WTC11 (cell line): ENCODE measurements at regions not wholly inside any gene's neighbourhood (a gene's known extent, or its start where the extent isn't known, plus 50 kb on each side); places are given as distances from the start of the nearest gene placed in this dataset.

Source experiments
- ATF3 ChIP-seq: sonication (generic); formaldehyde crosslinking; conservative IDR thresholded peaks from 2 replicates; pipeline ENCODE4 v1.8.1; 2022; ENCODE audit warnings: mild to moderate bottlenecking, missing genetic modification reagents
- CREB1 ChIP-seq: sonication (generic); formaldehyde crosslinking; IDR thresholded peaks from 2 replicates; pipeline ENCODE4 v1.8.0; 2023; ENCODE audit warnings: mild to moderate bottlenecking, missing genetic modification reagents
- CREM ChIP-seq: sonication (generic); formaldehyde crosslinking; IDR thresholded peaks from 2 replicates; pipeline ENCODE4 v1.8.1; 2022; ENCODE audit warnings: mild to moderate bottlenecking, missing genetic modification reagents, moderate library complexity
- CTCF ChIP-seq: fragments of 200-600 bp; IDR thresholded peaks from 2 replicates; pipeline ENCODE4 v1.8.0; 2022; ENCODE audit warnings: antibody characterized with exemption
- ETV6 ChIP-seq: sonication (generic); formaldehyde crosslinking; IDR thresholded peaks from 2 replicates; pipeline ENCODE4 v1.8.1; 2022; ENCODE audit warnings: mild to moderate bottlenecking, missing genetic modification reagents
- FOXJ3 ChIP-seq: sonication (generic); formaldehyde crosslinking; IDR thresholded peaks from 2 replicates; pipeline ENCODE4 v1.9.0; 2021; ENCODE audit warnings: missing genetic modification reagents, mild to moderate bottlenecking, borderline replicate concordance
- JAZF1 ChIP-seq: fragments of 250-450 bp; sonication (Bioruptor Pico); IDR thresholded peaks from 2 replicates; pipeline ENCODE4 v1.9.0; 2021; ENCODE audit warnings: moderate library complexity, mild to moderate bottlenecking, inconsistent platforms
- NR3C1 ChIP-seq: sonication (generic); formaldehyde crosslinking; conservative IDR thresholded peaks from 2 replicates; pipeline ENCODE4 v1.8.1; 2023; ENCODE audit warnings: low read depth, mild to moderate bottlenecking, missing genetic modification reagents
- SMAD3 ChIP-seq: sonication (generic); formaldehyde crosslinking; IDR thresholded peaks from 2 replicates; pipeline ENCODE4 v1.8.0; 2022; ENCODE audit warnings: missing genetic modification reagents, mild to moderate bottlenecking, borderline replicate concordance
- STAT6 ChIP-seq: sonication (generic); formaldehyde crosslinking; conservative IDR thresholded peaks from 2 replicates; pipeline ENCODE4 v1.8.1; 2023; ENCODE audit warnings: mild to moderate bottlenecking, low read depth, missing genetic modification reagents, moderate library complexity
- TEAD4 ChIP-seq: sonication (generic); formaldehyde crosslinking; IDR thresholded peaks from 2 replicates; pipeline ENCODE4 v1.8.0; 2022; ENCODE audit warnings: mild to moderate bottlenecking, missing genetic modification reagents
- ZNF232 ChIP-seq: sonication (generic); formaldehyde crosslinking; IDR thresholded peaks from 2 replicates; pipeline ENCODE4 v1.8.0; 2022; ENCODE audit warnings: mild to moderate bottlenecking, missing genetic modification reagents

GRCh38 chr12:123056709-123057108, 76.2 kb downstream of the ARL6IP4 start:
- TF ChIP-seq CTCF = no peak
- no peak for TF ChIP-seq CREM
- no peak for TF ChIP-seq FOXJ3 (CRISPR knock-in tag)
- TF ChIP-seq SMAD3 (CRISPR knock-in tag) = no peak
- no peak for TF ChIP-seq JAZF1 (CRISPR knock-in tag)
- TF ChIP-seq NR3C1 (CRISPR knock-in tag) = no peak
- no peak for TF ChIP-seq CREB1 (CRISPR knock-in tag)
- no peak for TF ChIP-seq ATF3 (CRISPR knock-in tag)
- no peak for TF ChIP-seq ETV6 (CRISPR knock-in tag)
- TF ChIP-seq STAT6 = no peak
- no peak for TF ChIP-seq TEAD4 (CRISPR knock-in tag)
- TF ChIP-seq ZNF232 (CRISPR knock-in tag) = no peak
